ENCODE measurements at regions not wholly inside any gene's neighbourhood (a gene's known extent, or its start where the extent isn't known, plus 50 kb on each side); places are given as distances from the start of the nearest gene placed in this dataset.

GRCh38 chr22:48883211-48883960 lies 944.3 kb downstream of the BRD1 start:
- Histone ChIP-seq H3K4me3 (ENCODE audit: low read depth, low read length) (no peak overlapping the region), H3K27me3 (ENCODE audit: control insufficient read depth, insufficient read depth, low read length) (no peaks in the 10 kb centered on the region), H3K36me3 (ENCODE audit: control insufficient read depth, insufficient read depth, low read length) (no peaks in the 10 kb centered on the region)
- ChIA-PET CTCF (no interaction called here), POLR2A (no interaction called here)
- TF ChIP-seq CTCF (IDR thresholded peaks at IDR 0.05; ENCODE audit: insufficient read depth, low read depth, low read length), result no peak
- DNase-seq (ENCODE audit: low read depth), result no peak

- no peak overlapping the region for H3K4me3 ChIP-seq (ENCODE audit: low read depth, low read length)
- H3K27me3 ChIP-seq (ENCODE audit: control insufficient read depth, insufficient read depth, low read length), result no peaks in the 10 kb centered on the region
- no peak for DNase-seq (ENCODE audit: low read depth)
- no peak for TF ChIP-seq CTCF (IDR thresholded peaks at IDR 0.05; ENCODE audit: insufficient read depth, low read depth, low read length)
- POLR2A ChIA-PET, result no interaction called here
- no peaks in the 10 kb centered on the region for H3K36me3 ChIP-seq (ENCODE audit: control insufficient read depth, insufficient read depth, low read length)
- CTCF ChIA-PET, result no interaction called here
Observed at GRCh38 chr22:48882636-48883200, 945.0 kb downstream of the BRD1 start.

GRCh38 chr22:48881326-48881980 lies 946.2 kb downstream of the BRD1 start:
- POLR2A ChIA-PET, result no interaction called here
- CTCF ChIA-PET, result no interaction called here

GRCh38 chr22:48880749-48881148 lies 946.9 kb downstream of the BRD1 start:
- no peak for DNase-seq (ENCODE audit: low read depth)
- POLR2A ChIA-PET, result no interaction called here
- H3K36me3 ChIP-seq (ENCODE audit: control insufficient read depth, insufficient read depth, low read length), result no peaks in the 10 kb centered on the region
- TF ChIP-seq CTCF (IDR thresholded peaks at IDR 0.05; ENCODE audit: insufficient read depth, low read depth, low read length), result no peak
- CTCF ChIA-PET, result no interaction called here
- no peak overlapping the region for H3K4me3 ChIP-seq (ENCODE audit: low read depth, low read length)
- no peaks in the 10 kb centered on the region for H3K27me3 ChIP-seq (ENCODE audit: control insufficient read depth, insufficient read depth, low read length)

More at GRCh38 chr22:48881326-48881980, 946.2 kb downstream of the BRD1 start:
- H3K4me3 ChIP-seq (ENCODE audit: low read depth, low read length), result no peak overlapping the region
- H3K27me3 ChIP-seq (ENCODE audit: control insufficient read depth, insufficient read depth, low read length), result no peaks in the 10 kb centered on the region
- TF ChIP-seq CTCF (IDR thresholded peaks at IDR 0.05; ENCODE audit: insufficient read depth, low read depth, low read length), result no peak
- no peaks in the 10 kb centered on the region for H3K36me3 ChIP-seq (ENCODE audit: control insufficient read depth, insufficient read depth, low read length)
- DNase-seq (ENCODE audit: low read depth), result no peak

GRCh38 chr22:48876951-48877350 lies 950.7 kb downstream of the BRD1 start:
- no peak for TF ChIP-seq CTCF (IDR thresholded peaks at IDR 0.05; ENCODE audit: insufficient read depth, low read depth, low read length)
- Histone ChIP-seq H3K36me3 (ENCODE audit: control insufficient read depth, insufficient read depth, low read length) (no peaks in the 10 kb centered on the region), H3K4me3 (ENCODE audit: low read depth, low read length) (no peak overlapping the region), H3K27me3 (ENCODE audit: control insufficient read depth, insufficient read depth, low read length) (no peaks in the 10 kb centered on the region)
- no peak for DNase-seq (ENCODE audit: low read depth)
- ChIA-PET CTCF (no interaction called here), POLR2A (no interaction called here)

Data from BJ (cell line).